Neural progenitor cell (in vitro differentiated cells): ENCODE measurements at regions not wholly inside any gene's neighbourhood (a gene's known extent, or its start where the extent isn't known, plus 50 kb on each side); places are given as distances from the start of the nearest gene placed in this dataset.

ENCODE experiments used
- DNase-seq: peaks from one replicate; pipeline ENCODE4 v3.0.0-alpha.2; 2016; ENCODE audit warnings: low spot score
- H2AFZ ChIP-seq: fragments of 200-600 bp; sonication (generic); replicated peaks from 2 replicates; pipeline ENCODE4 v1.6.1; 2016; ENCODE audit warnings: antibody characterized with exemption
- H3F3A ChIP-seq: fragments of 200-600 bp; sonication (generic); 2 replicates; pipeline ENCODE4 v1.6.1; 2016; ENCODE audit warnings: antibody characterized with exemption, low read depth
- H3K27ac ChIP-seq: fragments of 200-600 bp; sonication (generic); 2 replicates; pipeline ENCODE4 v1.5.1; 2016; ENCODE audit warnings: mild to moderate bottlenecking
- H3K27me3 ChIP-seq: fragments of 200-600 bp; sonication (generic); 2 replicates; pipeline ENCODE4 v1.6.1; 2016; ENCODE audit warnings: mild to moderate bottlenecking, moderate library complexity
- H3K36me3 ChIP-seq: fragments of 200-600 bp; sonication (generic); 2 replicates; pipeline ENCODE4 v1.5.1; 2016
- H3K4me1 ChIP-seq: fragments of 200-600 bp; sonication (generic); 2 replicates; pipeline ENCODE4 v1.6.1; 2016; ENCODE audit warnings: mixed run types
- H3K4me2 ChIP-seq: fragments of 200-600 bp; sonication (generic); 2 replicates; pipeline ENCODE4 v1.6.1; 2016
- H3K4me3 ChIP-seq: fragments of 200-600 bp; sonication (generic); 2 replicates; pipeline ENCODE4 v1.5.1; 2016
- H3K79me2 ChIP-seq: fragments of 200-600 bp; sonication (generic); 2 replicates; pipeline ENCODE4 v1.6.1; 2016; ENCODE audit warnings: low read depth
- H3K9ac ChIP-seq: fragments of 200-600 bp; sonication (generic); 2 replicates; pipeline ENCODE4 v1.6.1; 2016
- H3K9me3 ChIP-seq: fragments of 200-600 bp; sonication (generic); 2 replicates; pipeline ENCODE4 v1.5.1; 2016; ENCODE audit warnings: low read depth
- H4K20me1 ChIP-seq: fragments of 200-600 bp; sonication (generic); 2 replicates; pipeline ENCODE4 v1.6.1; 2016; ENCODE audit warnings: low read depth
- H3K27ac Mint-ChIP-seq: 3 replicates; pipeline ENCODE4 v1.8.0; 2021; ENCODE audit warnings: mixed read lengths
- H3K27me3 Mint-ChIP-seq: 2 replicates; pipeline ENCODE4 v1.8.0; 2022; ENCODE audit warnings: low read depth, mild to moderate bottlenecking, inconsistent platforms, moderate library complexity, mixed read lengths; ENCODE audit not compliant: insufficient read depth
- H3K36me3 Mint-ChIP-seq: 3 replicates; pipeline ENCODE4 v1.8.0; 2021; ENCODE audit warnings: mixed read lengths
- H3K4me1 Mint-ChIP-seq: 3 replicates; pipeline ENCODE4 v1.8.0; 2021; ENCODE audit warnings: mixed read lengths
- H3K4me3 Mint-ChIP-seq: 3 replicates; pipeline ENCODE4 v1.8.0; 2021; ENCODE audit warnings: mild to moderate bottlenecking, moderate library complexity, mixed read lengths
- H3K9me3 Mint-ChIP-seq: 3 replicates; pipeline ENCODE4 v1.8.0; 2020; ENCODE audit warnings: mixed read lengths
- CTCF ChIP-seq: fragments of 200-600 bp; sonication (generic); IDR thresholded peaks from 2 replicates; pipeline ENCODE4 v1.5.1; 2017; ENCODE audit warnings: antibody characterized with exemption, mild to moderate bottlenecking
- EZH2 ChIP-seq: fragments of 200-600 bp; sonication (generic); IDR thresholded peaks from 2 replicates; pipeline ENCODE4 v1.6.1; 2017; ENCODE audit warnings: antibody characterized with exemption, mild to moderate bottlenecking, moderate library complexity
- EZH2phosphoT487 ChIP-seq: fragments of 200-600 bp; sonication (generic); IDR thresholded peaks from 2 replicates; pipeline ENCODE4 v1.6.1; 2017; ENCODE audit warnings: antibody characterized with exemption

GRCh38 chr5:148931453-148932057, 105.1 kb downstream of the ADRB2 start:
- H3K4me2 ChIP-seq = no peak overlapping the region
- H3K79me2 ChIP-seq = no peaks in the 10 kb centered on the region
- peaks cover 4% of the 10 kb centered on the region for H3K4me1 Mint-ChIP-seq
- H3K9ac ChIP-seq = no peak overlapping the region
- TF ChIP-seq EZH2 = no peak
- no peak for TF ChIP-seq CTCF
- no peaks in the 10 kb centered on the region for H4K20me1 ChIP-seq
- H3K27ac Mint-ChIP-seq = no peak overlapping the region
- H3K4me1 ChIP-seq = no peaks in the 10 kb centered on the region
- no peak for DNase-seq
- H3K27me3 ChIP-seq = no peaks in the 10 kb centered on the region
- H3K9me3 Mint-ChIP-seq = no peaks in the 10 kb centered on the region
- no peaks in the 10 kb centered on the region for H3K36me3 ChIP-seq
- no peak overlapping the region for H3K27ac ChIP-seq
- H3K9me3 ChIP-seq = no peaks in the 10 kb centered on the region
- no peaks in the 10 kb centered on the region for H3K27me3 Mint-ChIP-seq
- no peak overlapping the region for H3K4me3 ChIP-seq
- no peak overlapping the region for H2AFZ ChIP-seq
- no peaks in the 10 kb centered on the region for H3F3A ChIP-seq
- no peak overlapping the region for H3K4me3 Mint-ChIP-seq
- H3K36me3 Mint-ChIP-seq = no peaks in the 10 kb centered on the region

- H3K36me3 Mint-ChIP-seq = no peaks in the 10 kb centered on the region
- peaks cover 4% of the 10 kb centered on the region for H3K4me1 Mint-ChIP-seq
- Histone ChIP-seq H3K79me2 (no peaks in the 10 kb centered on the region), H3K4me3 (no peak overlapping the region), H3K4me1 (no peaks in the 10 kb centered on the region), H3K36me3 (no peaks in the 10 kb centered on the region), H3K9ac (no peak overlapping the region), H2AFZ (no peak overlapping the region), H3F3A (no peaks in the 10 kb centered on the region), H4K20me1 (no peaks in the 10 kb centered on the region), H3K27ac (no peak overlapping the region), H3K27me3 (no peaks in the 10 kb centered on the region), H3K4me2 (no peak overlapping the region), H3K9me3 (no peaks in the 10 kb centered on the region)
- DNase-seq = no peak
- no peaks in the 10 kb centered on the region for H3K27me3 Mint-ChIP-seq
- H3K4me3 Mint-ChIP-seq = no peak overlapping the region
- TF ChIP-seq EZH2 (no peak), EZH2phosphoT487 (no peak), CTCF (no peak)
- H3K27ac Mint-ChIP-seq = no peak overlapping the region
- H3K9me3 Mint-ChIP-seq = no peaks in the 10 kb centered on the region
Measured at GRCh38 chr5:148932355-148932935, 106.0 kb downstream of the ADRB2 start.

GRCh38 chr5:148933903-148934432, 107.6 kb downstream of the ADRB2 start:
- DNase-seq = no peak
- Mint-ChIP-seq H3K4me1 (peaks cover 3% of the 10 kb centered on the region), H3K9me3 (no peaks in the 10 kb centered on the region), H3K36me3 (no peaks in the 10 kb centered on the region), H3K27ac (no peak overlapping the region), H3K4me3 (no peak overlapping the region), H3K27me3 (no peaks in the 10 kb centered on the region)
- H4K20me1 ChIP-seq = no peaks in the 10 kb centered on the region
- peaks cover 10% of the 10 kb centered on the region for H3K4me1 ChIP-seq
- H3K9me3 ChIP-seq = no peaks in the 10 kb centered on the region
- no peaks in the 10 kb centered on the region for H3K36me3 ChIP-seq
- H3K4me3 ChIP-seq = no peak overlapping the region
- H3K4me2 ChIP-seq = no peak overlapping the region
- no peak overlapping the region for H3K9ac ChIP-seq
- no peak for TF ChIP-seq EZH2
- TF ChIP-seq CTCF = no peak
- no peak for TF ChIP-seq EZH2phosphoT487
- no peak overlapping the region for H3K27ac ChIP-seq
- no peaks in the 10 kb centered on the region for H3K27me3 ChIP-seq
- H2AFZ ChIP-seq = no peak overlapping the region
- no peaks in the 10 kb centered on the region for H3F3A ChIP-seq
- H3K79me2 ChIP-seq = no peaks in the 10 kb centered on the region
